22Rv1 (cell line): ENCODE measurements at regions not wholly inside any gene's neighbourhood (a gene's known extent, or its start where the extent isn't known, plus 50 kb on each side); places are given as distances from the start of the nearest gene placed in this dataset.

Source experiments
- ZFX ChIP-seq: fragments of 450-650 bp; IDR thresholded peaks from 2 replicates; pipeline ENCODE4 v1.6.1; 2017; ENCODE audit warnings: antibody characterized with exemption, borderline replicate concordance
- TF ChIP-seq, protein P1 (sequence below): fragments of 450-650 bp; IDR thresholded peaks from 2 replicates; pipeline ENCODE4 v1.5.1; 2017; ENCODE audit warnings: mild to moderate bottlenecking

GRCh38 chr1:199007423-199007822 is 368.6 kb downstream of the PTPRC start:
- TF ChIP-seq, protein P1, sequence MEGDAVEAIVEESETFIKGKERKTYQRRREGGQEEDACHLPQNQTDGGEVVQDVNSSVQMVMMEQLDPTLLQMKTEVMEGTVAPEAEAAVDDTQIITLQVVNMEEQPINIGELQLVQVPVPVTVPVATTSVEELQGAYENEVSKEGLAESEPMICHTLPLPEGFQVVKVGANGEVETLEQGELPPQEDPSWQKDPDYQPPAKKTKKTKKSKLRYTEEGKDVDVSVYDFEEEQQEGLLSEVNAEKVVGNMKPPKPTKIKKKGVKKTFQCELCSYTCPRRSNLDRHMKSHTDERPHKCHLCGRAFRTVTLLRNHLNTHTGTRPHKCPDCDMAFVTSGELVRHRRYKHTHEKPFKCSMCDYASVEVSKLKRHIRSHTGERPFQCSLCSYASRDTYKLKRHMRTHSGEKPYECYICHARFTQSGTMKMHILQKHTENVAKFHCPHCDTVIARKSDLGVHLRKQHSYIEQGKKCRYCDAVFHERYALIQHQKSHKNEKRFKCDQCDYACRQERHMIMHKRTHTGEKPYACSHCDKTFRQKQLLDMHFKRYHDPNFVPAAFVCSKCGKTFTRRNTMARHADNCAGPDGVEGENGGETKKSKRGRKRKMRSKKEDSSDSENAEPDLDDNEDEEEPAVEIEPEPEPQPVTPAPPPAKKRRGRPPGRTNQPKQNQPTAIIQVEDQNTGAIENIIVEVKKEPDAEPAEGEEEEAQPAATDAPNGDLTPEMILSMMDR = no peak
- TF ChIP-seq ZFX = no peak
